ENCODE measurements at regions not wholly inside any gene's neighbourhood (a gene's known extent, or its start where the extent isn't known, plus 50 kb on each side); places are given as distances from the start of the nearest gene placed in this dataset.

GRCh38 chr13:109682534-109683244 lies 103.7 kb downstream of the IRS2 start:
- Mint-ChIP-seq H3K36me3 (no peaks in the 10 kb centered on the region), H3K4me1 (no peaks in the 10 kb centered on the region), H3K4me3 (no peak overlapping the region), H3K9me3 (peaks cover 2% of the 10 kb centered on the region), H3K27me3 (no peaks in the 10 kb centered on the region), H3K27ac (no peak overlapping the region)
- DNase-seq (ENCODE audit: low spot score in 2 of 2): no peak
- no peak for ATAC-seq (ENCODE audit: low read depth)

DNA sequence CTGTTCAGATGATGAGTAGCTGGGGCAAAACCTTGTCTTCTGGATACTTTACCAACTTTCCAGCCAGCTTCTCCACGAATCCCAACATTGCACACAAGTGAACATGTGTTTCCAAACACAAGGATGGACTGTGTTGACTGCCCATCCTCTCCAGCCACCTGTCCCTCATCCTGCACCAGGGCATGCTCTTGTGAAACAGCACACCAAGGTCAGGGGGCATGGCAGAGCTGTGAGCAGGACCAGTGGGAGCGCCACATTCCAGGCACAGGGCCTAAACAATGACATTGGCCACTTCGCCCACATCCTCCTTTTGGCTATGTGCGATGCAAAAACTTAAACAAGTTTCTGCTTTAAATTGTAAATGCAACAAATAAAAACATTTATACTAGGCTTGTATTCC lies 105.5 kb downstream of the IRS2 start:
- Mint-ChIP-seq H3K36me3 (no peaks in the 10 kb centered on the region), H3K27ac (no peak overlapping the region), H3K9me3 (peaks cover 2% of the 10 kb centered on the region), H3K4me1 (no peaks in the 10 kb centered on the region), H3K4me3 (no peak overlapping the region), H3K27me3 (no peaks in the 10 kb centered on the region)
- no peak for DNase-seq (ENCODE audit: low spot score in 2 of 2)
- no peak for ATAC-seq (ENCODE audit: low read depth)

- H3K4me1 Mint-ChIP-seq: no peaks in the 10 kb centered on the region
- no peak overlapping the region for H3K27ac Mint-ChIP-seq
- peaks cover 2% of the 10 kb centered on the region for H3K9me3 Mint-ChIP-seq
- peaks cover 2% of the 10 kb centered on the region for H3K27me3 Mint-ChIP-seq
- no peak for ATAC-seq (ENCODE audit: low read depth)
- DNase-seq (ENCODE audit: low spot score in 2 of 2): no peak
- no peak overlapping the region for H3K4me3 Mint-ChIP-seq
- no peaks in the 10 kb centered on the region for H3K36me3 Mint-ChIP-seq
Measured at GRCh38 chr13:109680288-109680687, 106.1 kb downstream of the IRS2 start.

GRCh38 chr13:109678459-109678858 lies 107.9 kb downstream of the IRS2 start:
- DNase-seq (ENCODE audit: low spot score in 2 of 2): no peak
- Mint-ChIP-seq H3K27me3 (peaks cover 5% of the 10 kb centered on the region), H3K4me1 (no peaks in the 10 kb centered on the region), H3K9me3 (peaks cover 3% of the 10 kb centered on the region), H3K4me3 (no peak overlapping the region), H3K36me3 (no peaks in the 10 kb centered on the region), H3K27ac (no peak overlapping the region)
- ATAC-seq (ENCODE audit: low read depth): no peak

- no peak for ATAC-seq (ENCODE audit: low read depth)
- Mint-ChIP-seq H3K4me1 (no peaks in the 10 kb centered on the region), H3K36me3 (no peaks in the 10 kb centered on the region), H3K4me3 (no peak overlapping the region), H3K9me3 (peaks cover 3% of the 10 kb centered on the region), H3K27me3 (peaks cover 5% of the 10 kb centered on the region), H3K27ac (no peak overlapping the region)
- no peak for DNase-seq (ENCODE audit: low spot score in 2 of 2)
Measured at GRCh38 chr13:109677206-109677605, 109.2 kb downstream of the IRS2 start.

DNA sequence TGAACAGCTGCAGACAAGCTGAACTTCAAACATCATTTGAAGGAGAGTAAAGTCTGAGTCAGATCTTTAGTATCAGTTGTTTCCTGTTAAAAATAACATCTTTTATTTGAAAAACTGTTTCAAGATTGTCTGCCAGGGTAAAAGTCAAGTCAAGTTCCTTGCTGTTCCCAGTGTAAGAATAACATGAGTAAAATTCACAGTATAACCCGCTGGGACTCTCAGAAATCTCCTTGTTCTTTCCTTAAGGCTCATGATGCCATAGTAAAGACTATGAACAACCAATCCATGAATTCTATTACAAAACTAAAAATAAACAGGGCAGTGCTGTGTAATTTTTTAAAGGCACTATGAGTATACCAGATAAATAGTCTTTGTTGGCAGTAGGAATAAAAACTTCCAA lies 112.9 kb downstream of the IRS2 start:
- Mint-ChIP-seq H3K36me3 (no peaks in the 10 kb centered on the region), H3K27me3 (peaks cover 5% of the 10 kb centered on the region), H3K4me3 (no peak overlapping the region), H3K4me1 (no peaks in the 10 kb centered on the region), H3K27ac (no peak overlapping the region), H3K9me3 (peaks cover 3% of the 10 kb centered on the region)
- ATAC-seq (ENCODE audit: low read depth): no peak
- no peak for DNase-seq (ENCODE audit: low spot score in 2 of 2)

GRCh38 chr13:109672545-109672944 lies 113.8 kb downstream of the IRS2 start:
- Mint-ChIP-seq H3K9me3 (peaks cover 1% of the 10 kb centered on the region), H3K27me3 (peaks cover 5% of the 10 kb centered on the region), H3K4me3 (no peak overlapping the region), H3K4me1 (no peaks in the 10 kb centered on the region), H3K27ac (no peak overlapping the region), H3K36me3 (no peaks in the 10 kb centered on the region)
- DNase-seq (ENCODE audit: low spot score in 2 of 2) (no peak), ATAC-seq (ENCODE audit: low read depth) (no peak)

DNA sequence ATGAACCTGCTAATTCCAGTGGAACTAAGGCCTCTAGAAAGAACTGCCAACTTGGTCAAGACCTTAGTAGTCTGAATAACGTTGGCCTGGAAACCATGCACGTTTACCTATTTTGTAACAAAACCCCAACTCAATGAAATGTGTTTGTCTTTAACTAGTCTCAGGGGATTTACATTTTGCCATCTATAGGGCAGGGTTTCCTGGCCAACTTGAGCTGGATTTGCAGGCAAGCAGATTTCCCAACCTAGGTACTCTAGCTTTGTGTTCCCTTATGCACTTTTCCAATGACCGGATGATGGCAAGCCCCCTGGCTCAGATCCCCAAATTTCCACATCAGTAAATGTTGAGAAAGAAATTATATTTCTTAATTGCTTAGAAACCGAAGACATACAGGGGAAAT lies 114.5 kb downstream of the IRS2 start:
- Mint-ChIP-seq H3K9me3 (peaks cover 1% of the 10 kb centered on the region), H3K4me3 (no peak overlapping the region), H3K36me3 (no peaks in the 10 kb centered on the region), H3K27me3 (peaks cover 5% of the 10 kb centered on the region), H3K27ac (no peak overlapping the region), H3K4me1 (no peaks in the 10 kb centered on the region)
- no peak for ATAC-seq (ENCODE audit: low read depth)
- DNase-seq (ENCODE audit: low spot score in 2 of 2): no peak

GRCh38 chr13:109670776-109671175 lies 115.6 kb downstream of the IRS2 start:
- H3K27ac Mint-ChIP-seq: no peak overlapping the region
- peaks cover 5% of the 10 kb centered on the region for H3K27me3 Mint-ChIP-seq
- no peaks in the 10 kb centered on the region for H3K36me3 Mint-ChIP-seq
- H3K4me3 Mint-ChIP-seq: no peak overlapping the region
- no peak for DNase-seq (ENCODE audit: low spot score in 2 of 2)
- no peak for ATAC-seq (ENCODE audit: low read depth)
- peaks cover 3% of the 10 kb centered on the region for H3K9me3 Mint-ChIP-seq
- no peaks in the 10 kb centered on the region for H3K4me1 Mint-ChIP-seq

DNA sequence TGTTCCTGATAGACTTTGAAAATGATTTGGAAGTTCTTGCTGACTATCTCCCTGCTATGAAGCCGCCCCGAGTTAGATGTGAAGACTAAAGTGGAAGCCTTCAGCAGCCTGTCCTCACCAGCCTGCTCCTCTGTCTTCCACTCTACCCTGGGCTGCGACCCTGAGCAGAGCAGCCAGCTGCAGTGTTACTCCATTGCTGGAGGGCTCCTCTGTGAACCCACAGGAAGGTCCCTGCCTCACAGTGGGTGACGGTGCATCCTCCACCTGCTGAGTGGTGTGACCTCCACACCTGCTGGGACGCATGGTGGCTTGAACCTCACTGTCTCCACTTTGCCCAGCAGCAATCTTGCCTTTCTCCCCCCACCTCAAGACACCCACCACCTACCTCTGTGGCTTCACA lies 116.4 kb downstream of the IRS2 start:
- no peak for DNase-seq (ENCODE audit: low spot score in 2 of 2)
- ATAC-seq (ENCODE audit: low read depth): no peak
- Mint-ChIP-seq H3K9me3 (peaks cover 1% of the 10 kb centered on the region), H3K27me3 (no peaks in the 10 kb centered on the region), H3K4me3 (no peak overlapping the region), H3K27ac (no peak overlapping the region), H3K36me3 (no peaks in the 10 kb centered on the region), H3K4me1 (no peaks in the 10 kb centered on the region)

DNA sequence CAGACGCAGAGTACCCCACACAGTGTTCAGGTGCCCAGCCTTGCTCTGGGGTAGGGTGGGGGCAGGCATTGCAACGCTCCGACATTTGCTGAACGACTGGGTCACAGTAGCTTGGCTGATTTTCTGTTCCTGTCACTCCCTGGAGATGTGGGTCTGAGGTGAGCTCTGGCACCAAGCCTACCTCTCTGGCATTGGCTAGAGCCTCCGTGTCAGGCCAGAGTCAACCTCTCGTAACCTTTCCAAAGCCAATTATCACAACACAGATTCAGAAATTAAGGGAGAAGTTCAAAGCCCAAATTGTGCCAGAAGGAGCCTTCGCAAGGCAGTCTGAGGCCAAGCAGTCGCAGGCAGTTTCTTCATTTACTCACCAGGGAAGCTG lies 117.2 kb downstream of the IRS2 start:
- Mint-ChIP-seq H3K4me1 (no peaks in the 10 kb centered on the region), H3K9me3 (peaks cover 1% of the 10 kb centered on the region), H3K27ac (no peak overlapping the region), H3K27me3 (no peaks in the 10 kb centered on the region), H3K36me3 (no peaks in the 10 kb centered on the region), H3K4me3 (no peak overlapping the region)
- no peak for ATAC-seq (ENCODE audit: low read depth)
- no peak for DNase-seq (ENCODE audit: low spot score in 2 of 2)

DNA sequence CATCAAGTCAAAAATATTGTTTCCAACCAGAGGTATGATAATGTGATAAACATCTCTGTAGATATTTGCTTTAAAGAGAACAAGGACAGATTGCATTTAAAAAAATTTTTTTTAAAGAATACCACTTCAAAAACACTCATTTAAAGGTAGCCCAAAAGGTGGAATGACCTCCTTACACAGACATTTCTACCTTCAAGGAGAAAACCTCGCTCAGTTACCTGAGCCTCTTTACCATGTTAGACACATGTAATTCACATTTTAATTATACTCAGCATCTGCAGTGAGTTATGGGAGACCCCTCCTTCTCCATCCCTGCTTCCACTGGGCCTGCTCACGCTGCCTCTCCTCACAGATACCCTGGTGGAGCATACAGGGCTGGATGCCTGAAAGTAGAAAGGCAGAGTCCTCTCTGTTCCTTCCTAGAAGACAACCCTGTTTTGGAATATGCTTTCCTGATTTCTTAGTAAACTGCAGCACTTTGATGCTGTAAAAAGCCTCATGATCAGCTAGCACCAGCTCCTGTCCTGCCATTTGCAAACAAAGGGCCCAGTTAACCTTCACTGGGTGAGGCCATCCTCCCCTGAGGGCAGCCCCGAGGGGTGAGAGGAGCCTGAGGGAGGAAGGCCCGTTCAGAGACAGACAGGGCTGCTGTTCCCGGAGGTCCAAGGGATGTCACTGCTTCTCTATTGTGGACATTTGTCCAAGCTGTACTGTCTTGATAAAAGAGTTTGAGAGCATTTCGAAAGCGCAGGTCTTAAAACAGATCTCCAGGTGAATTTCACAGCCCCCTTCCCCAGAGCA lies 117.8 kb downstream of the IRS2 start:
- Mint-ChIP-seq H3K27me3 (no peaks in the 10 kb centered on the region), H3K9me3 (peaks cover 1% of the 10 kb centered on the region), H3K4me3 (no peak overlapping the region), H3K27ac (no peak overlapping the region), H3K4me1 (no peaks in the 10 kb centered on the region), H3K36me3 (no peaks in the 10 kb centered on the region)
- no peak for ATAC-seq (ENCODE audit: low read depth)
- no peak for DNase-seq (ENCODE audit: low spot score in 2 of 2)

GRCh38 chr13:109667807-109668291 lies 118.5 kb downstream of the IRS2 start:
- DNase-seq (ENCODE audit: low spot score in 2 of 2) (no peak), ATAC-seq (ENCODE audit: low read depth) (no peak)
- H3K27me3 Mint-ChIP-seq: no peaks in the 10 kb centered on the region
- H3K4me1 Mint-ChIP-seq: no peaks in the 10 kb centered on the region
- no peak overlapping the region for H3K4me3 Mint-ChIP-seq
- H3K9me3 Mint-ChIP-seq: peaks cover 1% of the 10 kb centered on the region
- no peaks in the 10 kb centered on the region for H3K36me3 Mint-ChIP-seq
- no peak overlapping the region for H3K27ac Mint-ChIP-seq

DNA sequence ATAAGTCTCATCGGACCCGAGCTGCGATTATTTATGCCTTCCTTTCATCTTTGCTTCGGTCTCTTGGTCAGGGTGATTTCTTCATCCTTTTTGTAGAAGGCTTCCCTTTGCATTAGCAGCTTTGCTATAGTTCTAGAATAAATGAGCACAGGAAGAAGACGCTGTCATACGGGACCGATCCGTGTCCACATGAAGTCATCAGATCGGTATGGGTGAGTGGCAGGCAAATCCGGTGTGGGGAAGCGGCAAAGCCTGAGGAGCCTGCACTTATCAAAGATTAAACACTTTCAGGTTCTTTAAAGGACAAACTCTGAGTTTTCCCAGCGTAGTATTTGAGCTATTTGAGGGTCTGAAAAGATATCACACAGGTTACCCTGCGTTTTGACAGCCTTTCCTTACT lies 119.3 kb downstream of the IRS2 start:
- Mint-ChIP-seq H3K36me3 (no peaks in the 10 kb centered on the region), H3K4me1 (no peaks in the 10 kb centered on the region), H3K27me3 (no peaks in the 10 kb centered on the region), H3K4me3 (no peak overlapping the region), H3K27ac (no peak overlapping the region), H3K9me3 (peaks cover 1% of the 10 kb centered on the region)
- DNase-seq (ENCODE audit: low spot score in 2 of 2) (no peak), ATAC-seq (ENCODE audit: low read depth) (no peak)

DNA sequence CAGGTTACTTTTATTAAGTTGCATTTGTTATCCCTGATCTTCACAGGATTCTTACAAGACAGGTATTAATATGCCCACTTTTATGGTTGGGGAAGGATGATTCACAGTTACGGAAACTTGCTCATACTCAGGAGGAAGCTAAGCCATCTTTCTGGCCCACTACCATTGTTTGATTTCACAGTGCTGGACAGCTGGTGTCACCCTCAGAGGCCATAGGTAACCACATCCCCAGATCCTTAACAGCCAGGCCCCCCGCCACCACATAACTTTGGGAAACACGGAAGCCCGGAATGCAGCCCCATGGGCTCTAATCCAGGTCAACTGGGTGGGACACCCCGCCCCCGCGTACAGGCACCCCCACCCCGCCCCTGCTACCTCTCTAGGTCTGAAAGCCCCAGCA lies 119.7 kb downstream of the IRS2 start:
- Mint-ChIP-seq H3K4me1 (no peaks in the 10 kb centered on the region), H3K36me3 (no peaks in the 10 kb centered on the region), H3K27ac (no peak overlapping the region), H3K4me3 (no peak overlapping the region), H3K27me3 (no peaks in the 10 kb centered on the region), H3K9me3 (peaks cover 3% of the 10 kb centered on the region)
- DNase-seq (ENCODE audit: low spot score in 2 of 2): no peak
- no peak for ATAC-seq (ENCODE audit: low read depth)
